HG03378 (cell line): ENCODE measurements at regions not wholly inside any gene's neighbourhood (a gene's known extent, or its start where the extent isn't known, plus 50 kb on each side); places are given as distances from the start of the nearest gene placed in this dataset.

Experiments
- ATAC-seq: cut with Tn5 transposase; IDR thresholded peaks from one replicate; pipeline ENCODE4 v1.9.1; 2021; ENCODE audit warnings: mild to moderate bottlenecking, moderate library complexity; ENCODE audit not compliant: unreplicated experiment

- no peak for ATAC-seq
Observed at GRCh38 chr10:121405953-121406352, 192.3 kb downstream of the FGFR2 start.

GRCh38 chr10:121406823-121407545 is 191.3 kb downstream of the FGFR2 start:
- no peak for ATAC-seq

GRCh38 chr10:121409466-121410104 is 188.7 kb downstream of the FGFR2 start:
- ATAC-seq: no peak

GRCh38 chr10:121411004-121411403 is 187.2 kb downstream of the FGFR2 start:
- no peak for ATAC-seq

- ATAC-seq: no peak
Observed at GRCh38 chr10:121413951-121414350, 184.3 kb downstream of the FGFR2 start.

GRCh38 chr10:121414366-121415062 is 183.7 kb downstream of the FGFR2 start:
- no peak for ATAC-seq

- ATAC-seq: no peak
Observed at GRCh38 chr10:121415063-121415399, 183.2 kb downstream of the FGFR2 start.

- no peak for ATAC-seq
Observed at GRCh38 chr10:121416071-121416470, 182.2 kb downstream of the FGFR2 start.

GRCh38 chr10:121417298-121417697 is 180.9 kb downstream of the FGFR2 start:
- no peak for ATAC-seq

- ATAC-seq: no peak
Observed at GRCh38 chr10:121418126-121418777, 180.0 kb downstream of the FGFR2 start.

- no peak for ATAC-seq
Observed at GRCh38 chr10:121420006-121420405, 178.2 kb downstream of the FGFR2 start.

GRCh38 chr10:121422096-121422495 is 176.1 kb downstream of the FGFR2 start:
- no peak for ATAC-seq

GRCh38 chr10:121425623-121426022 is 172.6 kb downstream of the FGFR2 start:
- no peak for ATAC-seq

GRCh38 chr10:121426307-121426706 is 171.9 kb downstream of the FGFR2 start:
- no peak for ATAC-seq
